Tibial nerve (tissue), 4 donors: ENCODE measurements at regions not wholly inside any gene's neighbourhood (a gene's known extent, or its start where the extent isn't known, plus 50 kb on each side); places are given as distances from the start of the nearest gene placed in this dataset.

Experiments
- DNase-seq, 2 donors: peaks; one replicate each; pipeline ENCODE4 v3.0.0-alpha.2; 2019; ENCODE audit warnings: low spot score in 2 of 2
- H3K27ac ChIP-seq, 4 donors: fragments of 200-600 bp; sonication (generic) in 3 of 4; one replicate each; pipeline ENCODE4 v1.5.1; 2017 to 2019; ENCODE audit warnings: mild to moderate bottlenecking in 1 of 4
- H3K27me3 ChIP-seq, 2 donors: fragments of 200-600 bp; sonication (generic) in 1 of 2; one replicate each; pipeline versions ENCODE4 v1.5.1 to v1.6.0; 2017 to 2019
- H3K36me3 ChIP-seq, 3 donors: fragments of 200-600 bp; sonication (generic); one replicate each; pipeline ENCODE4 v1.5.1; 2018 to 2019
- H3K4me1 ChIP-seq, 4 donors: fragments of 200-600 bp; sonication (generic) in 3 of 4; one replicate each; pipeline ENCODE4 v1.5.1; 2017 to 2019
- H3K4me3 ChIP-seq, 4 donors: fragments of 200-600 bp; sonication (generic) in 3 of 4; one replicate each; pipeline ENCODE4 v1.5.1; 2017 to 2019; ENCODE audit warnings: mild to moderate bottlenecking in 1 of 4, moderate library complexity in 1 of 4
- H3K9me3 ChIP-seq, 4 donors: fragments of 200-600 bp; sonication (generic) in 3 of 4; one replicate each; pipeline ENCODE4 v1.5.1; 2017 to 2019
- EP300 ChIP-seq, 2 donors: sonication (generic); formaldehyde crosslinking; IDR thresholded peaks; one replicate each; pipeline ENCODE4 v1.6.1; 2017; ENCODE audit warnings: antibody characterized with exemption in 2 of 2, mild to moderate bottlenecking in 1 of 2
- POLR2A ChIP-seq, 2 donors: fragments of 450-650 bp; IDR thresholded peaks; one replicate each; pipeline ENCODE4 v1.6.1; 2017; ENCODE audit warnings: antibody characterized with exemption in 2 of 2, mild to moderate bottlenecking in 2 of 2, moderate library complexity in 2 of 2
- WGBS, 2 donors: methylation state at CpG; one replicate each; pipeline ENCODE4 v1.1.5; 2018; 5-methylcytosine and 5-hydroxymethylcytosine counted together
- TF ChIP-seq, protein P1 (sequence below), 5 experiments: fragments of 200-600 bp in 3 of 5; fragments of 450-650 bp in 2 of 5; sonication (generic) in 3 of 5; IDR thresholded peaks; one replicate each; pipeline ENCODE4 v1.5.1; 2016 to 2019; ENCODE audit warnings: antibody characterized with exemption in 5 of 5, mild to moderate bottlenecking in 3 of 5, moderate library complexity in 2 of 5

- Histone ChIP-seq H3K9me3 (no peaks in the 10 kb centered on the region), H3K27me3 (no peaks in the 10 kb centered on the region), H3K27ac (peak overlapping the region in 2 of 4 donors; percentile 31 to 50), H3K4me3 (no peak overlapping the region), H3K36me3 (no peaks in the 10 kb centered on the region), H3K4me1 (peaks cover 0 to 7% (median 2%) of the 10 kb centered on the region in 4 donors)
- 64 to 73% methylated on average over 5 of the region's 5 CpGs for WGBS, 2 donors
- TF ChIP-seq POLR2A (IDR thresholded peaks at IDR 0.05) (no peak), EP300 (IDR thresholded peaks at IDR 0.05) (no peak)
- TF ChIP-seq, protein P1, sequence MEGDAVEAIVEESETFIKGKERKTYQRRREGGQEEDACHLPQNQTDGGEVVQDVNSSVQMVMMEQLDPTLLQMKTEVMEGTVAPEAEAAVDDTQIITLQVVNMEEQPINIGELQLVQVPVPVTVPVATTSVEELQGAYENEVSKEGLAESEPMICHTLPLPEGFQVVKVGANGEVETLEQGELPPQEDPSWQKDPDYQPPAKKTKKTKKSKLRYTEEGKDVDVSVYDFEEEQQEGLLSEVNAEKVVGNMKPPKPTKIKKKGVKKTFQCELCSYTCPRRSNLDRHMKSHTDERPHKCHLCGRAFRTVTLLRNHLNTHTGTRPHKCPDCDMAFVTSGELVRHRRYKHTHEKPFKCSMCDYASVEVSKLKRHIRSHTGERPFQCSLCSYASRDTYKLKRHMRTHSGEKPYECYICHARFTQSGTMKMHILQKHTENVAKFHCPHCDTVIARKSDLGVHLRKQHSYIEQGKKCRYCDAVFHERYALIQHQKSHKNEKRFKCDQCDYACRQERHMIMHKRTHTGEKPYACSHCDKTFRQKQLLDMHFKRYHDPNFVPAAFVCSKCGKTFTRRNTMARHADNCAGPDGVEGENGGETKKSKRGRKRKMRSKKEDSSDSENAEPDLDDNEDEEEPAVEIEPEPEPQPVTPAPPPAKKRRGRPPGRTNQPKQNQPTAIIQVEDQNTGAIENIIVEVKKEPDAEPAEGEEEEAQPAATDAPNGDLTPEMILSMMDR (IDR thresholded peaks at IDR 0.05), result no peak
- no peak for DNase-seq
Observed at GRCh38 chr2:6081955-6082624, 389.9 kb downstream of the SOX11 start.

- DNase-seq, result no peak
- TF ChIP-seq POLR2A (IDR thresholded peaks at IDR 0.05) (no peak), EP300 (IDR thresholded peaks at IDR 0.05) (no peak)
- TF ChIP-seq, protein P1 (IDR thresholded peaks at IDR 0.05), result no peak
- no peaks in the 10 kb centered on the region for H3K36me3 ChIP-seq
- no peaks in the 10 kb centered on the region for H3K27me3 ChIP-seq
- no peak overlapping the region for H3K4me3 ChIP-seq
- no peak overlapping the region for H3K27ac ChIP-seq
- H3K9me3 ChIP-seq, result no peaks in the 10 kb centered on the region
- peaks cover 0 to 7% (median 2%) of the 10 kb centered on the region in 4 donors for H3K4me1 ChIP-seq
Observed at GRCh38 chr2:6082625-6083018, 390.4 kb downstream of the SOX11 start.

DNA sequence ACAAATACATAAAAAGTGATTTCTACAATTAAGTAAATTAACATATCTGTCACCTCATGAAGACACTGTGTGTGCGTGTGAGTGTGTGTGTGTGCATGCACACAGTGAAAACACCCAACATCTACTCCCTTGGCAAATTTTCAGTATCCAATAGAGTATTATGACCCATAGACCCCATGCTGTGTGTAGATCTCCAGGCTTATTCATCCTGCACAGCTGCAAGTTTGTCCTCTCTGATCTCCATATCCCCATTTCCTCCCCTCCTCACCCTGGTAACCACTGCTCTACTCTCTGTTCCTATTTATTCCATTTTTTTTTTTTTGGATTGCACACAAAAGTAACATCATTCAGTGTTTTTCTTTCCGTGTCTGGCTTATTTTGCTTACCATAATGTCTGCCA is 391.0 kb downstream of the SOX11 start:
- WGBS, 2 donors, result 58 to 62% methylated on average over 2 of the region's 2 CpGs
- no peak for DNase-seq
- H3K9me3 ChIP-seq, result no peaks in the 10 kb centered on the region
- no peaks in the 10 kb centered on the region for H3K36me3 ChIP-seq
- no peak overlapping the region for H3K4me3 ChIP-seq
- H3K27me3 ChIP-seq, result no peaks in the 10 kb centered on the region
- peaks cover 0 to 7% (median 2%) of the 10 kb centered on the region in 4 donors for H3K4me1 ChIP-seq
- H3K27ac ChIP-seq, result no peak overlapping the region
- TF ChIP-seq, protein P1 (IDR thresholded peaks at IDR 0.05), result no peak
- no peak for TF ChIP-seq POLR2A (IDR thresholded peaks at IDR 0.05)

DNA sequence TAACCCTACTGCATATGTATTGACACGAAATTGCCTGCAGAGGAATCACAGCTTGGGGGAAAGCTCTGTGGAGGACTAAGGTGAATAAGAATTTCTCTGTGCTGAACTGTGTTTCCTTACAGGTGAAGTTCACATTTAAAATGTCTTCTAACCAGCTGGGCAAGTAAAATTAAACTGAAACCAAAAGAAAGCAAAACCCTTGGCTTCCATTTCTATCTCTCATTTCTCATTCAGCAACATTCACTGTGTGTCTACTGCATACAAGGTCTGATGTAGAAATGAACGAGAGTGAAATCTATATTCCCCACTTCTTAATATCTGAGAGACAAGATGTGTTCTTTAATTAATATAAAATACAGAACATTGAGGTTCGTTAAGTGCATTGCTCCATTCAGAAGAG is 397.3 kb downstream of the SOX11 start:
- no peaks in the 10 kb centered on the region for H3K4me1 ChIP-seq
- H3K27me3 ChIP-seq, result no peaks in the 10 kb centered on the region
- 77 to 78% methylated on average over 3 of the region's 3 CpGs for WGBS, 2 donors
- no peak overlapping the region for H3K27ac ChIP-seq
- H3K36me3 ChIP-seq, result no peaks in the 10 kb centered on the region
- no peak overlapping the region for H3K4me3 ChIP-seq
- TF ChIP-seq POLR2A (IDR thresholded peaks at IDR 0.05) (no peak), EP300 (IDR thresholded peaks at IDR 0.05) (no peak)
- TF ChIP-seq, protein P1 (IDR thresholded peaks at IDR 0.05), result no peak
- no peaks in the 10 kb centered on the region for H3K9me3 ChIP-seq
- DNase-seq, result no peak

- no peak overlapping the region for H3K27ac ChIP-seq
- no peak overlapping the region for H3K4me3 ChIP-seq
- TF ChIP-seq POLR2A (IDR thresholded peaks at IDR 0.05), result no peak
- TF ChIP-seq, protein P1 (IDR thresholded peaks at IDR 0.05), result no peak
- TF ChIP-seq EP300 (IDR thresholded peaks at IDR 0.05), result no peak
- H3K27me3 ChIP-seq, result no peaks in the 10 kb centered on the region
- H3K4me1 ChIP-seq, result no peaks in the 10 kb centered on the region
- no peak for DNase-seq
- WGBS, 2 donors, result 97% methylated on average over 3 of the region's 3 CpGs
- H3K9me3 ChIP-seq, result no peaks in the 10 kb centered on the region
- H3K36me3 ChIP-seq, result no peaks in the 10 kb centered on the region
Observed at GRCh38 chr2:6103372-6103771, 411.2 kb downstream of the SOX11 start.
